Activated naive CD8-positive, alpha-beta T cell treated with anti-CD3 and anti-CD28 coated beads, Interleukin-2, amount 50 U/mL, for 24 hours (primary cell): ENCODE measurements at regions not wholly inside any gene's neighbourhood (a gene's known extent, or its start where the extent isn't known, plus 50 kb on each side); places are given as distances from the start of the nearest gene placed in this dataset.

Experiments used
- ATAC-seq: fragments of 150-1000 bp; cut with Tn5 transposase; one replicate; pipeline ENCODE4 v1.10.0; 2021
- DNase-seq: peaks from one replicate; pipeline ENCODE4 v3.0.0; 2021
- H3K27ac Mint-ChIP-seq: one replicate; pipeline ENCODE4 v1.8.0; 2021; ENCODE audit warnings: mild to moderate bottlenecking, mixed read lengths
- H3K27me3 Mint-ChIP-seq: one replicate; pipeline ENCODE4 v1.8.0; 2021; ENCODE audit warnings: mixed read lengths
- H3K36me3 Mint-ChIP-seq: one replicate; pipeline ENCODE4 v1.8.0; 2021; ENCODE audit warnings: low read depth, mixed read lengths
- H3K4me1 Mint-ChIP-seq: one replicate; pipeline ENCODE4 v1.8.0; 2021; ENCODE audit warnings: mixed read lengths
- H3K4me3 Mint-ChIP-seq: one replicate; pipeline ENCODE4 v1.8.0; 2021; ENCODE audit warnings: mild to moderate bottlenecking, moderate library complexity, mixed read lengths
- H3K9me3 Mint-ChIP-seq: one replicate; pipeline ENCODE4 v1.8.0; 2021; ENCODE audit warnings: mixed read lengths

GRCh38 chr4:137610960-137611359 is 78.7 kb upstream of the PCDH18 start:
- no peaks in the 10 kb centered on the region for H3K36me3 Mint-ChIP-seq

GRCh38 chr4:137609718-137610430 is 77.6 kb upstream of the PCDH18 start:
- Mint-ChIP-seq H3K4me1 (no peaks in the 10 kb centered on the region), H3K27me3 (no peaks in the 10 kb centered on the region), H3K9me3 (peaks cover 4% of the 10 kb centered on the region), H3K36me3 (no peaks in the 10 kb centered on the region), H3K4me3 (no peak overlapping the region), H3K27ac (no peak overlapping the region)
- ATAC-seq (no peak), DNase-seq (no peak)

More at GRCh38 chr4:137610960-137611359, 78.7 kb upstream of the PCDH18 start:
- Mint-ChIP-seq H3K27ac (no peak overlapping the region), H3K9me3 (peaks cover 4% of the 10 kb centered on the region), H3K4me3 (no peak overlapping the region), H3K4me1 (no peaks in the 10 kb centered on the region), H3K27me3 (no peaks in the 10 kb centered on the region)
- ATAC-seq (no peak), DNase-seq (no peak)

GRCh38 chr4:137608085-137608484 is 75.8 kb upstream of the PCDH18 start:
- Mint-ChIP-seq H3K36me3 (no peaks in the 10 kb centered on the region), H3K27ac (no peak overlapping the region), H3K27me3 (no peaks in the 10 kb centered on the region), H3K4me3 (no peak overlapping the region), H3K4me1 (no peaks in the 10 kb centered on the region), H3K9me3 (no peaks in the 10 kb centered on the region)
- ATAC-seq = no peak
- no peak for DNase-seq

- Mint-ChIP-seq H3K4me3 (no peak overlapping the region), H3K9me3 (no peaks in the 10 kb centered on the region)
Observed at GRCh38 chr4:137602436-137602835, 70.1 kb upstream of the PCDH18 start.

GRCh38 chr4:137601934-137602333 is 69.6 kb upstream of the PCDH18 start:
- Mint-ChIP-seq H3K36me3 (no peaks in the 10 kb centered on the region), H3K9me3 (no peaks in the 10 kb centered on the region), H3K27ac (no peak overlapping the region), H3K4me3 (no peak overlapping the region), H3K27me3 (no peaks in the 10 kb centered on the region), H3K4me1 (no peaks in the 10 kb centered on the region)
- ATAC-seq = no peak
- no peak for DNase-seq

More at GRCh38 chr4:137602436-137602835, 70.1 kb upstream of the PCDH18 start:
- Mint-ChIP-seq H3K27ac (no peak overlapping the region), H3K36me3 (no peaks in the 10 kb centered on the region), H3K4me1 (no peaks in the 10 kb centered on the region), H3K27me3 (no peaks in the 10 kb centered on the region)
- DNase-seq (no peak), ATAC-seq (no peak)

GRCh38 chr4:137599734-137600133 is 67.4 kb upstream of the PCDH18 start:
- no peaks in the 10 kb centered on the region for H3K9me3 Mint-ChIP-seq
- no peaks in the 10 kb centered on the region for H3K4me1 Mint-ChIP-seq
- ATAC-seq = no peak

GRCh38 chr4:137597752-137598430 is 65.6 kb upstream of the PCDH18 start:
- no peaks in the 10 kb centered on the region for H3K36me3 Mint-ChIP-seq
- no peak overlapping the region for H3K27ac Mint-ChIP-seq
- DNase-seq = no peak
- no peak overlapping the region for H3K4me3 Mint-ChIP-seq
- no peak for ATAC-seq
- no peaks in the 10 kb centered on the region for H3K4me1 Mint-ChIP-seq
- H3K27me3 Mint-ChIP-seq = no peaks in the 10 kb centered on the region
- H3K9me3 Mint-ChIP-seq = peaks cover 5% of the 10 kb centered on the region

More at GRCh38 chr4:137599734-137600133, 67.4 kb upstream of the PCDH18 start:
- no peak for DNase-seq
- no peak overlapping the region for H3K4me3 Mint-ChIP-seq
- no peak overlapping the region for H3K27ac Mint-ChIP-seq
- H3K36me3 Mint-ChIP-seq = no peaks in the 10 kb centered on the region
- H3K27me3 Mint-ChIP-seq = no peaks in the 10 kb centered on the region

GRCh38 chr4:137587796-137588195 is 55.5 kb upstream of the PCDH18 start:
- Mint-ChIP-seq H3K9me3 (peaks cover 5% of the 10 kb centered on the region), H3K27ac (no peak overlapping the region), H3K4me3 (no peak overlapping the region), H3K4me1 (no peaks in the 10 kb centered on the region), H3K36me3 (no peaks in the 10 kb centered on the region), H3K27me3 (no peaks in the 10 kb centered on the region)
- ATAC-seq (no peak), DNase-seq (no peak)

- no peaks in the 10 kb centered on the region for H3K4me1 Mint-ChIP-seq
- ATAC-seq (no peak), DNase-seq (no peak)
- H3K36me3 Mint-ChIP-seq = no peaks in the 10 kb centered on the region
- no peak overlapping the region for H3K27ac Mint-ChIP-seq
- no peaks in the 10 kb centered on the region for H3K27me3 Mint-ChIP-seq
- H3K4me3 Mint-ChIP-seq = no peak overlapping the region
- H3K9me3 Mint-ChIP-seq = no peaks in the 10 kb centered on the region
Observed at GRCh38 chr4:137583671-137584070, 51.4 kb upstream of the PCDH18 start.
